ENCODE measurements at regions not wholly inside any gene's neighbourhood (a gene's known extent, or its start where the extent isn't known, plus 50 kb on each side); places are given as distances from the start of the nearest gene placed in this dataset.

GRCh38 chr3:28066020-28066419, 175.4 kb upstream of the CMC1 start:
- no peak for DNase-seq (ENCODE audit: extremely low read depth, low read depth)
- no peak for TF ChIP-seq CTCF (IDR thresholded peaks at IDR 0.05; ENCODE audit: low read depth, low read length)

GRCh38 chr3:28067014-28067413, 174.4 kb upstream of the CMC1 start:
- DNase-seq (ENCODE audit: extremely low read depth, low read depth): no peak
- no peak for TF ChIP-seq CTCF (IDR thresholded peaks at IDR 0.05; ENCODE audit: low read depth, low read length)

- no peak for DNase-seq (ENCODE audit: extremely low read depth, low read depth)
- no peak for TF ChIP-seq CTCF (IDR thresholded peaks at IDR 0.05; ENCODE audit: low read depth, low read length)
Observed at GRCh38 chr3:28068342-28068741, 173.1 kb upstream of the CMC1 start.

GRCh38 chr3:28069438-28069837, 172.0 kb upstream of the CMC1 start:
- no peak for DNase-seq (ENCODE audit: extremely low read depth, low read depth)
- no peak for TF ChIP-seq CTCF (IDR thresholded peaks at IDR 0.05; ENCODE audit: low read depth, low read length)

GRCh38 chr3:28076246-28076645, 165.2 kb upstream of the CMC1 start:
- no peak for TF ChIP-seq CTCF (IDR thresholded peaks at IDR 0.05; ENCODE audit: low read depth, low read length)
- DNase-seq (ENCODE audit: extremely low read depth, low read depth): no peak

GRCh38 chr3:28077572-28077971, 163.8 kb upstream of the CMC1 start:
- peak; percentile 2; the same call in 1 of the 2 replicates for TF ChIP-seq CTCF (IDR thresholded peaks at IDR 0.05; ENCODE audit: low read depth, low read length)
- DNase-seq (ENCODE audit: extremely low read depth, low read depth): no peak

GRCh38 chr3:28078536-28078935, 162.9 kb upstream of the CMC1 start:
- no peak for TF ChIP-seq CTCF (IDR thresholded peaks at IDR 0.05; ENCODE audit: low read depth, low read length)

More at GRCh38 chr3:28078536-28078935, 162.9 kb upstream of the CMC1 start:
- no peak for DNase-seq (ENCODE audit: extremely low read depth, low read depth)

All from AG09319 (cell line).